ENCODE measurements at regions not wholly inside any gene's neighbourhood (a gene's known extent, or its start where the extent isn't known, plus 50 kb on each side); places are given as distances from the start of the nearest gene placed in this dataset.

DNA sequence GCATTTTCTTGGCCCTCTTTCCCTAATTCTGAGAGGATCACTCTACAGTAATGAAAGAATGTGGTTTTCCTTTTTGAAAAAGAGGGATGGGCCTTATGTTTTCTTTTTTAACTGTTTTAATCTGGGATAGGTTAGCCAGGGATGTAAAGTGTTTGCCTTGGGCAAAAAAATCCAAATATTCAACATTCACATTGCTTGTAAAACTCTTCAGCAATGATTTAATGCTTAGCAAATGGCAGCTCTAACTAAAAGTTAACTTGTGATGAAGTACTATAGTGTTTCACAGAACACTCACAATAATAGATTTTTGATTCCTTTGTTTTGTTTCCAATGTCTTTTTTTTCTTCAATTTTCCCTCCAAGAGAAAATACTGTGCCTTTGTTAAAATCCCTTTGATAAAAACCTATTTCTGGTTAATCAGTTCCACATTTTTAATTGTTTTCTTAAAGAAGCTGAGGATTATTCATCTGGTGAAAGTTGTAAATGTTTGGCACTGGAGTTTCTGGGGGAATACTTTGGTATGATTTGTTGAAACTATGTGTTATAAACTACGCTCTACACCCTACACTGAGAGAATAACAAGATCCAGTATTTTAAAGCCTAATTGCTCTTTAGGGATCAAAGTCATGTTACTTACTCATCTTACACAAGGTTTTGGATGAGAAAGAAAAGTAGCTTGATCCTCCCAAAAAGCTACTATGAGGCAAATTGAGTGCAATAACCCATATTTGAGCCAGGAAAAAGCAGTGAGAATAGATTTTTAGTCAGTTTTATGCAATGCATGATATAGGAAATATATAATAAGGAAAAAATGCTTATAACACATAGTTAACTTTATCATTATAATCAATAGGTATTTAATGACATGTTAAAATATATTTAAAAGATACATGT lies 335.8 kb downstream of the EPHA7 start:
- H2BK120ac ChIP-seq (ENCODE audit: low read depth, low read length, poor library complexity, severe bottlenecking): no peak overlapping the region
- no peaks in the 10 kb centered on the region for H3K23me2 ChIP-seq (ENCODE audit: insufficient read length, low read depth, low read length, poor library complexity, severe bottlenecking)
- no peak overlapping the region for H3K56ac ChIP-seq (ENCODE audit: insufficient read length, low read depth, low read length)
- no peak overlapping the region for H3K18ac ChIP-seq (ENCODE audit: insufficient read length, low read depth, low read length)
- H3K36me3 Mint-ChIP-seq (ENCODE audit: insufficient read depth in 1 of 3, low read depth in 3 of 3): no peaks in the 10 kb centered on the region
- H4K8ac ChIP-seq (replicated peaks; ENCODE audit: insufficient read length, low read depth, low read length): no peak overlapping the region
- no peak overlapping the region for H2AFZ ChIP-seq (ENCODE audit: low read length)
- H3K4me3 Mint-ChIP-seq: no peak overlapping the region
- H2BK15ac ChIP-seq (ENCODE audit: low read depth, low read length): no peak overlapping the region
- WGBS (ENCODE audit: extremely low coverage, insufficient read length, low lambda C conversion rate): no CpG with 5 or more reads among the region's 1 CpG
- no peak overlapping the region for H2BK20ac ChIP-seq (ENCODE audit: low read depth, low read length, poor library complexity, severe bottlenecking)
- no peak overlapping the region for H2BK5ac ChIP-seq (ENCODE audit: insufficient read length, low read length)
- H3K4ac ChIP-seq (ENCODE audit: low read depth, low read length): no peak overlapping the region
- H3K27ac ChIP-seq (ENCODE audit: insufficient read length, low read depth, low read length): no peak overlapping the region
- H3K27me3 Mint-ChIP-seq (ENCODE audit: low read depth): peaks cover 5% of the 10 kb centered on the region
- peaks cover 60 to 64% of the 10 kb centered on the region in 2 experiments for H3K4me1 Mint-ChIP-seq
- H3K9me3 ChIP-seq (ENCODE audit: control insufficient read depth, low read depth, low read length): no peaks in the 10 kb centered on the region
- no peak overlapping the region for H3K14ac ChIP-seq (ENCODE audit: insufficient read depth, low read length)
- no peaks in the 10 kb centered on the region for H3K79me1 ChIP-seq (ENCODE audit: insufficient read depth, low read depth, low read length, poor library complexity, severe bottlenecking)
- H2BK12ac ChIP-seq (ENCODE audit: insufficient read length, low read depth, low read length): no peak overlapping the region
- H3K27me3 ChIP-seq (ENCODE audit: insufficient read depth, low read length): no peaks in the 10 kb centered on the region; the same call in 1 of the 2 replicates
- no peaks in the 10 kb centered on the region for H4K20me1 ChIP-seq (ENCODE audit: control insufficient read depth, insufficient read depth, insufficient read length)
- no peaks in the 10 kb centered on the region for H3K9me3 Mint-ChIP-seq
- H3K79me2 ChIP-seq (ENCODE audit: insufficient read depth, low read length): no peaks in the 10 kb centered on the region
- H2AK5ac ChIP-seq (ENCODE audit: insufficient read length, low read length): no peak overlapping the region
- H3K27ac Mint-ChIP-seq: peak overlapping the region in 1 of 3 experiments; percentile 47; a peak in 1 of 7 replicates
- TF ChIP-seq, protein P1, sequence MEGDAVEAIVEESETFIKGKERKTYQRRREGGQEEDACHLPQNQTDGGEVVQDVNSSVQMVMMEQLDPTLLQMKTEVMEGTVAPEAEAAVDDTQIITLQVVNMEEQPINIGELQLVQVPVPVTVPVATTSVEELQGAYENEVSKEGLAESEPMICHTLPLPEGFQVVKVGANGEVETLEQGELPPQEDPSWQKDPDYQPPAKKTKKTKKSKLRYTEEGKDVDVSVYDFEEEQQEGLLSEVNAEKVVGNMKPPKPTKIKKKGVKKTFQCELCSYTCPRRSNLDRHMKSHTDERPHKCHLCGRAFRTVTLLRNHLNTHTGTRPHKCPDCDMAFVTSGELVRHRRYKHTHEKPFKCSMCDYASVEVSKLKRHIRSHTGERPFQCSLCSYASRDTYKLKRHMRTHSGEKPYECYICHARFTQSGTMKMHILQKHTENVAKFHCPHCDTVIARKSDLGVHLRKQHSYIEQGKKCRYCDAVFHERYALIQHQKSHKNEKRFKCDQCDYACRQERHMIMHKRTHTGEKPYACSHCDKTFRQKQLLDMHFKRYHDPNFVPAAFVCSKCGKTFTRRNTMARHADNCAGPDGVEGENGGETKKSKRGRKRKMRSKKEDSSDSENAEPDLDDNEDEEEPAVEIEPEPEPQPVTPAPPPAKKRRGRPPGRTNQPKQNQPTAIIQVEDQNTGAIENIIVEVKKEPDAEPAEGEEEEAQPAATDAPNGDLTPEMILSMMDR (conservative IDR thresholded peaks at IDR 0.05): no peak
- H4K5ac ChIP-seq (ENCODE audit: insufficient read length, low read depth, low read length): no peak overlapping the region
- no peak overlapping the region for H3T11ph ChIP-seq (ENCODE audit: low read length)
- no peak for DNase-seq
- no peak overlapping the region for H3K9ac ChIP-seq (ENCODE audit: extremely low read depth, insufficient read length, low read length)
- H3K4me1 ChIP-seq (ENCODE audit: insufficient read depth, low read length): peaks cover 3% of the 10 kb centered on the region; the same call in 1 of the 2 replicates
- no peak overlapping the region for H3K4me2 ChIP-seq (ENCODE audit: insufficient read depth, insufficient read length, low read length)
- H4K91ac ChIP-seq (ENCODE audit: insufficient read length, low read depth, low read length): no peak overlapping the region
- no peak overlapping the region for H3K23ac ChIP-seq (ENCODE audit: insufficient read length, low read depth, low read length)

All from H9 (cell line).